HEK293 (cell line): ENCODE measurements at regions not wholly inside any gene's neighbourhood (a gene's known extent, or its start where the extent isn't known, plus 50 kb on each side); places are given as distances from the start of the nearest gene placed in this dataset.

Experiments used
- CTCF ChIP-seq: fragments of 450-650 bp; formaldehyde crosslinking; IDR thresholded peaks from 2 replicates; pipeline ENCODE4 v1.5.1; 2016; ENCODE audit warnings: missing biosample characterization, missing genetic modification characterization
- PRDM2 ChIP-seq: fragments of 450-650 bp; formaldehyde crosslinking; IDR thresholded peaks from 2 replicates; pipeline ENCODE4 v1.5.1; 2016; ENCODE audit warnings: missing biosample characterization, missing genetic modification characterization, borderline replicate concordance
- TRIM28 ChIP-seq: IDR thresholded peaks from 2 replicates; pipeline ENCODE4 v1.6.1; 2011; ENCODE audit warnings: low read length, control low read depth, borderline replicate concordance
- ZNF155 ChIP-seq: fragments of 450-650 bp; formaldehyde crosslinking; IDR thresholded peaks from 2 replicates; pipeline ENCODE4 v1.5.1; 2016; ENCODE audit warnings: missing biosample characterization, missing genetic modification characterization
- ZNF292 ChIP-seq: fragments of 450-650 bp; formaldehyde crosslinking; IDR thresholded peaks from 2 replicates; pipeline ENCODE4 v1.5.1; 2016; ENCODE audit warnings: low read depth, missing biosample characterization, missing genetic modification characterization, borderline replicate concordance

GRCh38 chr2:125535089-125535488, 1120.9 kb upstream of the GYPC start:
- TF ChIP-seq ZNF155 (tag by site-specific recombination) = no peak
- no peak for TF ChIP-seq CTCF (tag by site-specific recombination)
- no peak for TF ChIP-seq TRIM28
- TF ChIP-seq PRDM2 (tag by site-specific recombination) = no peak
- TF ChIP-seq ZNF292 (tag by site-specific recombination) = no peak
